Dedifferentiated amniotic fluid mesenchymal stem cell (primary cell): ENCODE measurements at regions not wholly inside any gene's neighbourhood (a gene's known extent, or its start where the extent isn't known, plus 50 kb on each side); places are given as distances from the start of the nearest gene placed in this dataset.

Source experiments
- DNase-seq: peaks from one replicate; pipeline ENCODE4 v3.0.0-alpha.2; 2016; ENCODE audit errors: extremely low spot score

- no peak for DNase-seq
These were observed 234.4 kb downstream of the KCNA4 start for GRCh38 chr11:29782447-29782846.

GRCh38 chr11:29781268-29781667, 235.6 kb downstream of the KCNA4 start:
- DNase-seq = no peak

GRCh38 chr11:29780756-29781155, 236.1 kb downstream of the KCNA4 start:
- DNase-seq = no peak

- no peak for DNase-seq
These were observed 243.1 kb downstream of the KCNA4 start for GRCh38 chr11:29773656-29774264.

- DNase-seq = no peak
These were observed 260.0 kb downstream of the KCNA4 start for GRCh38 chr11:29756871-29757270.

- DNase-seq = no peak
These were observed 261.4 kb downstream of the KCNA4 start for GRCh38 chr11:29755474-29755873.

- DNase-seq = no peak
These were observed 265.2 kb downstream of the KCNA4 start for GRCh38 chr11:29751618-29752017.

GRCh38 chr11:29750392-29750791, 266.4 kb downstream of the KCNA4 start:
- DNase-seq = no peak

- DNase-seq = no peak
These were observed 282.5 kb downstream of the KCNA4 start for GRCh38 chr11:29734287-29734686.

GRCh38 chr11:29713831-29714320, 303.0 kb downstream of the KCNA4 start:
- DNase-seq = no peak

GRCh38 chr11:29712616-29713015, 304.2 kb downstream of the KCNA4 start:
- DNase-seq = no peak

- no peak for DNase-seq
These were observed 308.9 kb downstream of the KCNA4 start for GRCh38 chr11:29707924-29708323.

- no peak for DNase-seq
These were observed 331.5 kb downstream of the KCNA4 start for GRCh38 chr11:29685361-29685760.

GRCh38 chr11:29682856-29683255, 334.0 kb downstream of the KCNA4 start:
- no peak for DNase-seq

GRCh38 chr11:29679996-29680395, 336.8 kb downstream of the KCNA4 start:
- no peak for DNase-seq

GRCh38 chr11:29676993-29677392, 339.8 kb downstream of the KCNA4 start:
- no peak for DNase-seq

- DNase-seq = no peak
These were observed 347.5 kb downstream of the KCNA4 start for GRCh38 chr11:29669310-29669709.

GRCh38 chr11:29657709-29658108, 359.1 kb downstream of the KCNA4 start:
- no peak for DNase-seq

- no peak for DNase-seq
These were observed 360.2 kb downstream of the KCNA4 start for GRCh38 chr11:29656597-29656996.

- DNase-seq = no peak
These were observed 371.5 kb downstream of the KCNA4 start for GRCh38 chr11:29645373-29645772.

GRCh38 chr11:29641201-29641600, 375.6 kb downstream of the KCNA4 start:
- no peak for DNase-seq

GRCh38 chr11:29634744-29635143, 382.1 kb downstream of the KCNA4 start:
- DNase-seq = no peak

GRCh38 chr11:29634244-29634643, 382.6 kb downstream of the KCNA4 start:
- no peak for DNase-seq

- DNase-seq = no peak
These were observed 387.5 kb downstream of the KCNA4 start for GRCh38 chr11:29629286-29629685.
